CD4-positive, alpha-beta memory T cell (primary cell): ENCODE measurements at regions not wholly inside any gene's neighbourhood (a gene's known extent, or its start where the extent isn't known, plus 50 kb on each side); places are given as distances from the start of the nearest gene placed in this dataset.
A peak's percentile ranks its signal among the peaks of the same experiment; 100 is the strongest.

Experiments
- CTCF ChIA-PET: fragments of 350-600 bp; sonication (Branson Sonifier 250); formaldehyde crosslinking; loops from one replicate; lab custom pipeline; 2021; ENCODE audit warnings: inconsistent platforms; ENCODE audit not compliant: partially characterized antibody; lab: Charles Lee
- POLR2A ChIA-PET: fragments of 350-600 bp; sonication (Branson Sonifier 250); formaldehyde crosslinking; loops from one replicate; lab custom pipeline; 2021; ENCODE audit not compliant: partially characterized antibody; lab: Charles Lee
- DNase-seq, 5 donors: peaks; one replicate each; pipeline versions ENCODE4 v3.0.0 to v3.0.0-alpha.2; 2020 to 2022; ENCODE audit warnings: mixed read lengths in 1 of 5
- H3K27ac ChIP-seq: one replicate; pipeline ENCODE4 v1.7.0; 2013; ENCODE audit warnings: low read depth, low read length
- H3K27me3 ChIP-seq: 2 replicates; pipeline ENCODE4 v1.7.0; 2013; ENCODE audit warnings: mild to moderate bottlenecking, low read length, moderate library complexity; ENCODE audit not compliant: insufficient read depth
- H3K36me3 ChIP-seq: 2 replicates; pipeline ENCODE4 v1.7.0; 2013; ENCODE audit warnings: mild to moderate bottlenecking, low read length, moderate library complexity; ENCODE audit not compliant: insufficient read depth
- H3K4me1 ChIP-seq: 2 replicates; pipeline ENCODE4 v1.7.0; 2013; ENCODE audit warnings: mild to moderate bottlenecking, low read length, moderate library complexity; ENCODE audit not compliant: insufficient read depth
- H3K4me3 ChIP-seq, 2 donors: one replicate each; pipeline ENCODE4 v1.7.0; 2013; ENCODE audit warnings: low read length in 2 of 2, mild to moderate bottlenecking in 1 of 2
- H3K9me3 ChIP-seq, 2 donors: one replicate each; pipeline ENCODE4 v1.7.0; 2013; ENCODE audit warnings: low read length in 2 of 2, control low read depth in 1 of 2; ENCODE audit not compliant: control insufficient read depth in 1 of 2
- H3K27ac Mint-ChIP-seq, 7 donors: one replicate each; pipeline ENCODE4 v1.8.0; 2020 to 2021; ENCODE audit warnings: mixed read lengths in 7 of 7, mild to moderate bottlenecking in 6 of 7, inconsistent platforms in 3 of 7, moderate library complexity in 3 of 7
- H3K27me3 Mint-ChIP-seq, 2 donors: one replicate each; pipeline ENCODE4 v1.8.0; 2020 to 2021; ENCODE audit warnings: mixed read lengths in 2 of 2
- H3K36me3 Mint-ChIP-seq, 2 donors: one replicate each; pipeline ENCODE4 v1.8.0; 2020 to 2021; ENCODE audit warnings: mixed read lengths in 2 of 2, inconsistent platforms in 1 of 2, mild to moderate bottlenecking in 1 of 2
- H3K4me1 Mint-ChIP-seq, 4 donors: one replicate each; pipeline ENCODE4 v1.8.0; 2020 to 2021; ENCODE audit warnings: mixed read lengths in 4 of 4, mild to moderate bottlenecking in 1 of 4
- H3K4me3 Mint-ChIP-seq, 8 donors: one replicate each; pipeline ENCODE4 v1.8.0; 2020 to 2021; ENCODE audit warnings: mixed read lengths in 8 of 8, mild to moderate bottlenecking in 7 of 8, moderate library complexity in 6 of 8, inconsistent platforms in 3 of 8
- H3K9me3 Mint-ChIP-seq, 8 donors: one replicate each; pipeline ENCODE4 v1.8.0; 2020 to 2021; ENCODE audit warnings: mixed read lengths in 8 of 8, mild to moderate bottlenecking in 5 of 8, inconsistent platforms in 3 of 8, moderate library complexity in 1 of 8
- intact Hi-C: fragments of 100-400 bp; cut with micrococcal nuclease; formaldehyde crosslinking; loops from one replicate; pipeline ENCODE4 v1.15.1; 2023

- intact Hi-C loops = loop anchor here (10.0 kb wide), 1 partner anchor 113 kb away; no protein-coding TSS in a partner anchor
Measured at GRCh38 chr12:126742241-126742641, 1524.7 kb upstream of the TMEM132C start.

GRCh38 chr12:126747530-126748149 is 1519.3 kb upstream of the TMEM132C start:
- Mint-ChIP-seq H3K9me3 (peaks cover 0 to 21% (median 1%) of the 10 kb centered on the region in 8 donors), H3K36me3 (peaks cover 21 to 34% of the 10 kb centered on the region in 2 donors), H3K4me1 (peaks cover 5 to 12% (median 8%) of the 10 kb centered on the region in 4 donors), H3K4me3 (no peak overlapping the region), H3K27ac (peak overlapping the region in 2 of 7 donors; percentile 29 to 71), H3K27me3 (no peaks in the 10 kb centered on the region)
- intact Hi-C loops = loop anchor here (10.0 kb wide), 1 partner anchor 107 kb away; no protein-coding TSS in a partner anchor
- no peak overlapping the region for H3K4me3 ChIP-seq
- peak in 4 of 5 donors; percentile 36 to 47 (median 42) for DNase-seq
- no peaks in the 10 kb centered on the region for H3K9me3 ChIP-seq
- ChIA-PET POLR2A (interaction anchor here (1.3 kb wide), 1 partner anchor 20 kb away, joined by 5 read pairs; no protein-coding TSS in a partner anchor), CTCF (interaction anchor here (0.6 to 3.4 kb wide), 26 partner anchors 8 to 1565 kb away, joined by 3 to 43 read pairs (median 5); no protein-coding TSS in a partner anchor)
- H3K36me3 ChIP-seq = no peaks in the 10 kb centered on the region
- H3K4me1 ChIP-seq = no peaks in the 10 kb centered on the region
- H3K27ac ChIP-seq = no peak overlapping the region
- H3K27me3 ChIP-seq = no peaks in the 10 kb centered on the region

More at GRCh38 chr12:126742241-126742641, 1524.7 kb upstream of the TMEM132C start:
- no peak overlapping the region for H3K27ac ChIP-seq
- ChIA-PET POLR2A (no interaction called here), CTCF (interaction anchor here (0.8 to 1.3 kb wide), 4 partner anchors 12 to 48 kb away, joined by 3 to 4 read pairs (median 3); no protein-coding TSS in a partner anchor)
- no peak overlapping the region for H3K4me3 ChIP-seq
- peaks cover 0 to 14% (median 9%) of the 10 kb centered on the region in 8 donors for H3K9me3 Mint-ChIP-seq
- peaks cover 0 to 2% (median under 1%) of the 10 kb centered on the region in 4 donors for H3K4me1 Mint-ChIP-seq
- H3K27me3 ChIP-seq = no peaks in the 10 kb centered on the region
- DNase-seq = no peak
- H3K9me3 ChIP-seq = no peaks in the 10 kb centered on the region
- H3K36me3 Mint-ChIP-seq = peaks cover 11 to 31% of the 10 kb centered on the region in 2 donors
- H3K4me3 Mint-ChIP-seq = no peak overlapping the region
- H3K27ac Mint-ChIP-seq = no peak overlapping the region
- H3K4me1 ChIP-seq = no peaks in the 10 kb centered on the region
- no peaks in the 10 kb centered on the region for H3K27me3 Mint-ChIP-seq
- H3K36me3 ChIP-seq = no peaks in the 10 kb centered on the region

GRCh38 chr12:126752021-126752420 is 1514.9 kb upstream of the TMEM132C start:
- H3K4me3 ChIP-seq = no peak overlapping the region
- peaks cover 0 to 31% (median 5%) of the 10 kb centered on the region in 8 donors for H3K9me3 Mint-ChIP-seq
- CTCF ChIA-PET = no interaction called here
- no peak overlapping the region for H3K4me3 Mint-ChIP-seq
- intact Hi-C loops = no loop called here
- POLR2A ChIA-PET = no interaction called here
- no peak overlapping the region for H3K27ac Mint-ChIP-seq
- no peak for DNase-seq
- H3K27me3 ChIP-seq = no peaks in the 10 kb centered on the region
- no peaks in the 10 kb centered on the region for H3K4me1 ChIP-seq
- no peaks in the 10 kb centered on the region for H3K9me3 ChIP-seq
- H3K27me3 Mint-ChIP-seq = no peaks in the 10 kb centered on the region
- H3K36me3 Mint-ChIP-seq = peaks cover 33 to 40% of the 10 kb centered on the region in 2 donors
- no peaks in the 10 kb centered on the region for H3K36me3 ChIP-seq
- peaks cover 5 to 16% (median 10%) of the 10 kb centered on the region in 4 donors for H3K4me1 Mint-ChIP-seq
- H3K27ac ChIP-seq = no peak overlapping the region

- Mint-ChIP-seq H3K9me3 (peaks cover 0 to 12% (median 4%) of the 10 kb centered on the region in 8 donors), H3K4me1 (peaks cover 2 to 28% (median 21%) of the 10 kb centered on the region in 4 donors), H3K27ac (no peak overlapping the region), H3K27me3 (no peaks in the 10 kb centered on the region), H3K4me3 (no peak overlapping the region), H3K36me3 (peaks cover 55 to 62% of the 10 kb centered on the region in 2 donors)
- no peaks in the 10 kb centered on the region for H3K27me3 ChIP-seq
- DNase-seq = no peak
- no peak overlapping the region for H3K27ac ChIP-seq
- H3K4me1 ChIP-seq = peaks cover 9% of the 10 kb centered on the region
- no peaks in the 10 kb centered on the region for H3K36me3 ChIP-seq
- POLR2A ChIA-PET = no interaction called here
- intact Hi-C loops = no loop called here
- CTCF ChIA-PET = interaction anchor here (0.9 to 7.3 kb wide), 4 partner anchors 9 to 117 kb away, joined by 3 to 43 read pairs (median 4); no protein-coding TSS in a partner anchor
- H3K9me3 ChIP-seq = no peaks in the 10 kb centered on the region
- no peak overlapping the region for H3K4me3 ChIP-seq
Measured at GRCh38 chr12:126757326-126757725, 1509.6 kb upstream of the TMEM132C start.

GRCh38 chr12:126760092-126760491 is 1506.9 kb upstream of the TMEM132C start:
- ChIA-PET CTCF (interaction anchor here (0.9 to 7.3 kb wide), 3 partner anchors 12 to 25 kb away, joined by 3 to 43 read pairs (median 3); no protein-coding TSS in a partner anchor), POLR2A (no interaction called here)
- intact Hi-C loops = no loop called here
- Histone ChIP-seq H3K4me3 (no peak overlapping the region), H3K27me3 (no peaks in the 10 kb centered on the region), H3K9me3 (no peaks in the 10 kb centered on the region), H3K27ac (no peak overlapping the region), H3K4me1 (peaks cover 30% of the 10 kb centered on the region), H3K36me3 (no peaks in the 10 kb centered on the region)
- H3K27ac Mint-ChIP-seq = no peak overlapping the region
- no peak overlapping the region for H3K4me3 Mint-ChIP-seq
- no peak for DNase-seq
- H3K36me3 Mint-ChIP-seq = peaks cover 67 to 70% of the 10 kb centered on the region in 2 donors
- H3K9me3 Mint-ChIP-seq = peaks cover 2 to 33% (median 24%) of the 10 kb centered on the region in 8 donors
- H3K4me1 Mint-ChIP-seq = peaks cover 11 to 55% (median 39%) of the 10 kb centered on the region in 4 donors
- H3K27me3 Mint-ChIP-seq = no peaks in the 10 kb centered on the region

GRCh38 chr12:126761420-126761819 is 1505.5 kb upstream of the TMEM132C start:
- no peak overlapping the region for H3K27ac Mint-ChIP-seq
- Histone ChIP-seq H3K27me3 (no peaks in the 10 kb centered on the region), H3K4me3 (no peak overlapping the region), H3K9me3 (no peaks in the 10 kb centered on the region), H3K36me3 (no peaks in the 10 kb centered on the region), H3K27ac (no peak overlapping the region), H3K4me1 (peaks cover 35% of the 10 kb centered on the region)
- ChIA-PET CTCF (interaction anchor here (1.4 to 7.3 kb wide), 2 partner anchors 13 to 21 kb away, joined by 3 to 43 read pairs; no protein-coding TSS in a partner anchor), POLR2A (no interaction called here)
- peaks cover 70 to 75% of the 10 kb centered on the region in 2 donors for H3K36me3 Mint-ChIP-seq
- no peak overlapping the region for H3K4me3 Mint-ChIP-seq
- no peaks in the 10 kb centered on the region for H3K27me3 Mint-ChIP-seq
- peaks cover 11 to 62% (median 45%) of the 10 kb centered on the region in 4 donors for H3K4me1 Mint-ChIP-seq
- intact Hi-C loops = no loop called here
- peaks cover 2 to 44% (median 32%) of the 10 kb centered on the region in 8 donors for H3K9me3 Mint-ChIP-seq
- DNase-seq = no peak

- H3K27ac Mint-ChIP-seq = peak overlapping the region in 3 of 7 donors; percentile 23 to 73 (median 55)
- peaks cover 2 to 46% (median 38%) of the 10 kb centered on the region in 8 donors for H3K9me3 Mint-ChIP-seq
- H3K4me1 Mint-ChIP-seq = peaks cover 16 to 69% (median 51%) of the 10 kb centered on the region in 4 donors
- Histone ChIP-seq H3K4me3 (no peak overlapping the region), H3K27me3 (no peaks in the 10 kb centered on the region), H3K27ac (no peak overlapping the region), H3K36me3 (peaks cover 2% of the 10 kb centered on the region), H3K4me1 (peaks cover 42% of the 10 kb centered on the region), H3K9me3 (peaks cover 0 to 5% of the 10 kb centered on the region in 2 donors)
- peaks cover 73 to 82% of the 10 kb centered on the region in 2 donors for H3K36me3 Mint-ChIP-seq
- intact Hi-C loops = no loop called here
- DNase-seq = no peak
- H3K27me3 Mint-ChIP-seq = no peaks in the 10 kb centered on the region
- ChIA-PET POLR2A (interaction anchor here (2.4 kb wide), 1 partner anchor 10 kb away, joined by 9 read pairs; no protein-coding TSS in a partner anchor), CTCF (interaction anchor here (7.3 kb wide), 1 partner anchor 14 kb away, joined by 43 read pairs; no protein-coding TSS in a partner anchor)
- H3K4me3 Mint-ChIP-seq = peak overlapping the region in 6 of 8 donors; percentile 4 to 63 (median 37)
Measured at GRCh38 chr12:126762150-126762549, 1504.8 kb upstream of the TMEM132C start.
